ENCODE measurements at regions not wholly inside any gene's neighbourhood (a gene's known extent, or its start where the extent isn't known, plus 50 kb on each side); places are given as distances from the start of the nearest gene placed in this dataset.

- BruUV-seq (replicated peaks) = no TSS peak
These were observed 371.8 kb upstream of the NOCT start for GRCh38 chr4:138643827-138644226.

GRCh38 chr4:138639018-138639741 lies 376.4 kb upstream of the NOCT start:
- CTCF ChIA-PET = interaction anchor here (1.5 kb wide), 1 partner anchor 12 kb away, joined by 3 read pairs; no protein-coding TSS in a partner anchor
- DNase-seq = no peak
- Mint-ChIP-seq H3K4me1 (ENCODE audit: low read depth, unreplicated experiment) (no peaks in the 10 kb centered on the region), H3K9me3 (ENCODE audit: low read depth, unreplicated experiment) (peaks cover 2% of the 10 kb centered on the region), H3K27me3 (ENCODE audit: unreplicated experiment) (no peaks in the 10 kb centered on the region), H3K4me3 (ENCODE audit: low read depth, unreplicated experiment) (no peak overlapping the region), H3K27ac (ENCODE audit: unreplicated experiment) (no peak overlapping the region), H3K36me3 (ENCODE audit: insufficient read depth, unreplicated experiment) (no peaks in the 10 kb centered on the region)
- intact Hi-C loops (cut with micrococcal nuclease; ENCODE audit: unreplicated experiment) = no loop called here
- TF ChIP-seq, protein P1, sequence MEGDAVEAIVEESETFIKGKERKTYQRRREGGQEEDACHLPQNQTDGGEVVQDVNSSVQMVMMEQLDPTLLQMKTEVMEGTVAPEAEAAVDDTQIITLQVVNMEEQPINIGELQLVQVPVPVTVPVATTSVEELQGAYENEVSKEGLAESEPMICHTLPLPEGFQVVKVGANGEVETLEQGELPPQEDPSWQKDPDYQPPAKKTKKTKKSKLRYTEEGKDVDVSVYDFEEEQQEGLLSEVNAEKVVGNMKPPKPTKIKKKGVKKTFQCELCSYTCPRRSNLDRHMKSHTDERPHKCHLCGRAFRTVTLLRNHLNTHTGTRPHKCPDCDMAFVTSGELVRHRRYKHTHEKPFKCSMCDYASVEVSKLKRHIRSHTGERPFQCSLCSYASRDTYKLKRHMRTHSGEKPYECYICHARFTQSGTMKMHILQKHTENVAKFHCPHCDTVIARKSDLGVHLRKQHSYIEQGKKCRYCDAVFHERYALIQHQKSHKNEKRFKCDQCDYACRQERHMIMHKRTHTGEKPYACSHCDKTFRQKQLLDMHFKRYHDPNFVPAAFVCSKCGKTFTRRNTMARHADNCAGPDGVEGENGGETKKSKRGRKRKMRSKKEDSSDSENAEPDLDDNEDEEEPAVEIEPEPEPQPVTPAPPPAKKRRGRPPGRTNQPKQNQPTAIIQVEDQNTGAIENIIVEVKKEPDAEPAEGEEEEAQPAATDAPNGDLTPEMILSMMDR (IDR thresholded peaks at IDR 0.05; ENCODE audit: unreplicated experiment) = no peak
- no TSS peak for BruUV-seq (replicated peaks)

More at GRCh38 chr4:138643827-138644226, 371.8 kb upstream of the NOCT start:
- Mint-ChIP-seq H3K4me3 (ENCODE audit: low read depth, unreplicated experiment) (no peak overlapping the region), H3K27me3 (ENCODE audit: unreplicated experiment) (no peaks in the 10 kb centered on the region), H3K9me3 (ENCODE audit: low read depth, unreplicated experiment) (peaks cover 2% of the 10 kb centered on the region), H3K27ac (ENCODE audit: unreplicated experiment) (no peak overlapping the region), H3K36me3 (ENCODE audit: insufficient read depth, unreplicated experiment) (no peaks in the 10 kb centered on the region), H3K4me1 (ENCODE audit: low read depth, unreplicated experiment) (no peaks in the 10 kb centered on the region)
- TF ChIP-seq, protein P1 (IDR thresholded peaks at IDR 0.05; ENCODE audit: unreplicated experiment) = no peak
- CTCF ChIA-PET = no interaction called here
- intact Hi-C loops (cut with micrococcal nuclease; ENCODE audit: unreplicated experiment) = no loop called here
- DNase-seq = no peak

DNA sequence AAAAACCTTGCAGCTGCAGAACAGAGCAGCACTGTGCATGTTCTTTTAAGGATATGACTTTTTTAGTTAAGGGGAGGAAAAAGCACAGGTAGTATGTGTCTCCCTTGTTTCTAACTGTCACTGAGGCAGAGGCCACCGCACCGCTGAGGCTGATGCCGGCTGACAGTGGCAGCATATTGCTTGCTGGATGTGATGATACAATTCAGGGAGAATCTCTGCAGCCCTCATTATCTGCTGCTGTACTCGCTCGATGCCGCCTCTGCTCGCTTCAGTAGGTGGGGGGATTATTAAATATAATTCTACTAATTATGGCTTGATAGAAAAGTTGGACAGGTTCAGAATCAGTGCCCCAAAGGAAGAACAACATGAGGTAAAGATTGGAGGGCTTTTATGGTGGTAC lies 378.8 kb upstream of the NOCT start:
- TF ChIP-seq, protein P1 (IDR thresholded peaks at IDR 0.05; ENCODE audit: unreplicated experiment) = no peak
- Mint-ChIP-seq H3K27me3 (ENCODE audit: unreplicated experiment) (no peaks in the 10 kb centered on the region), H3K27ac (ENCODE audit: unreplicated experiment) (no peak overlapping the region), H3K4me1 (ENCODE audit: low read depth, unreplicated experiment) (no peaks in the 10 kb centered on the region), H3K36me3 (ENCODE audit: insufficient read depth, unreplicated experiment) (no peaks in the 10 kb centered on the region), H3K9me3 (ENCODE audit: low read depth, unreplicated experiment) (peaks cover 5% of the 10 kb centered on the region), H3K4me3 (ENCODE audit: low read depth, unreplicated experiment) (no peak overlapping the region)
- intact Hi-C loops (cut with micrococcal nuclease; ENCODE audit: unreplicated experiment) = no loop called here
- BruUV-seq (replicated peaks) = no TSS peak
- DNase-seq = no peak
- CTCF ChIA-PET = no interaction called here

GRCh38 chr4:138634915-138635314 lies 380.7 kb upstream of the NOCT start:
- Mint-ChIP-seq H3K27ac (ENCODE audit: unreplicated experiment) (no peak overlapping the region), H3K4me3 (ENCODE audit: low read depth, unreplicated experiment) (no peak overlapping the region), H3K9me3 (ENCODE audit: low read depth, unreplicated experiment) (peaks cover 2% of the 10 kb centered on the region), H3K27me3 (ENCODE audit: unreplicated experiment) (no peaks in the 10 kb centered on the region), H3K4me1 (ENCODE audit: low read depth, unreplicated experiment) (no peaks in the 10 kb centered on the region), H3K36me3 (ENCODE audit: insufficient read depth, unreplicated experiment) (no peaks in the 10 kb centered on the region)
- DNase-seq = no peak
- TF ChIP-seq, protein P1 (IDR thresholded peaks at IDR 0.05; ENCODE audit: unreplicated experiment) = no peak
- no TSS peak for BruUV-seq (replicated peaks)
- intact Hi-C loops (cut with micrococcal nuclease; ENCODE audit: unreplicated experiment) = no loop called here
- CTCF ChIA-PET = no interaction called here

All from Calu3 (cell line).